Fibroblast of skin of right quadriceps (primary cell): ENCODE measurements at regions not wholly inside any gene's neighbourhood (a gene's known extent, or its start where the extent isn't known, plus 50 kb on each side); places are given as distances from the start of the nearest gene placed in this dataset.
"Not testable (repeated sequence)": the region's sequence is repeated elsewhere in the genome, so short reads cannot be mapped to it uniquely, and the experiment has no call there.

Experiments
- DNase-seq: peaks from one replicate; pipeline ENCODE4 v3.0.0-alpha.2; 2013

DNA sequence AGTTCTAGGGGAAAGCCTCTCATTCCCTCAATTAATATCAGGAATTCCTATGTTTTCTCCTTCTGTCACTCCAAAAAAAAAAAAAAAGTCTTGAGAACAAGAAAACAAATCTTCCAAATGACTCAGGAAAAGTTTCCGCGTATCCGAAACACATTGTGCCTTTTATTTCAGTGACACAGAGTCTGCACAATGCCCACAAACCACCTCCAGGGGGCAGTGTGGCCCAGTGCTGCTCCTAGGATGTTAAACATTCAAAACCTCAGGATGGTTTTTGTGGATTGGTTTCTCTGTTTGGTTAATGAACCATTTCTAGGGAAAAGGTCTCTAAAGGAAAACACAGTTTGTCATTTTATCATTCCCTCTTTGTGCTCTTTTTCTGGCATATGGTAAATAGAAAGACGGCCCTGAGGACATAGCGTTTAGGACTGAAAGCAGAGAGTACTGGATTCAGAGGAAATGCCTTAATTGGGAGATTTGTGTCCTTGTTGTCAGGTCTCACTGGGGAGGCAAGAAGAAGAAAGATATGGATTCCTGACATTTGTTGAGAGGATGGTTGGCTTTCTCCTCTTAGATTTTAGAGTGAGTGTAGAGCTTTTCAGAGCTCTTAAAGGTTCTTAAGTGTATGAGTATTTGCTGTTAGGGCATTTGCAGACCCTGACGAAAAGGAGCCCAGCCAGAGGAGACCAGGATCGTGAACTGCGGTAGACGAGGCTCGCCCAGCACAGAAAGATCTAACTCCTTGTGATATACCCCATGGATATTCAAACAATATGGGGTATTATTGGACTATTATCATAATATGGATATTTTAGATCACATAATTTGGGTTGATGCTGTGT is 65.7 kb upstream of the MAP9 start:
- DNase-seq, result peak; percentile 77

DNA sequence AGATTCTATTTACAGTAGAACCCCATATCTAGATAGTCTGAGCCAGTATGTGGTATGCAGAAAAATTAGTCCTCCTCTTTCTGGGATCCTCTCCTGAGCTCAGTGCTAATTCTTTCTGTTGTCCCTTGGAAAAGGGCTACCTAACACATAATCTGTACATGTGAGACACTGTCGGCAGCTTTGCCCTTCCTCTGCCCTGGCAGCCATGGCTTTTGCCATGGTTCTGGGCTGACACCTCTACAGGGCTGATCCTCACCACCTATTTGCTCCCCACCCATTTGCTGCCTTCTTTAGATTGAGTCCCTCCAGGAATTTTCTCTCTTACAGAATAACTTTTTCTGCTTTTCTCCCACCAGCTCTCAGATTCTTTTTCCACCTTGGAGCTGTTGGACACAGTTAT is 64.7 kb upstream of the MAP9 start:
- no peak for DNase-seq

DNA sequence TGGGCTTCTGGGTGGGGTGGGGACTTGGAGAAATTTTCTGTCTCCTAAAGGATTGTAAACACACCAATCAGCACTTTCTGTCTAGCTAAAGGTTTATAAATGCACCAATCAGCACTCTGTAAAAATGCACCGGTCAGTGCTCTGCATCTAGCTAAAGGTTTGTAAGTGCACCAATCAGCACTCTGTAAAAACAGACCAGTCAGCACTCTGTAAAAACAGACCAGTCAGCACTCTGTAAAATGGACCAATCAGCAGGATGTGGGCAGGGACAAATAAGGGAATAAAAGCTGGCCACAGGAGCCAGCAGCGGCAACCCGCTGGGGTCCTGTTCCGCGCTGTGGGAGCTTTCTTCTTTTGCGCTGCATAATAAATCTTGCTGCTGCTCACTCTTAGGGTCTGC is 63.0 kb upstream of the MAP9 start:
- not testable (repeated sequence) for DNase-seq

DNA sequence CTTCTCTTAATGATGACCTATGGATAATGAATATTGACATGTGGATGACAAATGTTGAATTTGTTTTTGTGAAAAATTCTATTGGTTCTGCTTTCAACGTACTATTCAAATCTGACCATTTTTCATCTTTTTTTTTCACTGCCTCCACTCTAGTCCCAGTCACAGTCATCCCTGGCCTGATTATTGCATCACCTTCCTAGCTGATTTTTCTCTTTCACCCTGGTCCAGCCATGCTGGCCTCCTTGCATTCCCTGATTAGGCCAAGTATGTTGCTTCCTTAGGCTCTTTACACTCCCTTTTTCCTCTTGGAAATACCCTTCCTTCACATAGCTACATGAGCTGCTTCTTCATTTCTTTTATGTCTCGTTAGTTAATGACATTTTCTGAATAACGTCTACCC is 58.1 kb upstream of the MAP9 start:
- DNase-seq, result no peak

DNA sequence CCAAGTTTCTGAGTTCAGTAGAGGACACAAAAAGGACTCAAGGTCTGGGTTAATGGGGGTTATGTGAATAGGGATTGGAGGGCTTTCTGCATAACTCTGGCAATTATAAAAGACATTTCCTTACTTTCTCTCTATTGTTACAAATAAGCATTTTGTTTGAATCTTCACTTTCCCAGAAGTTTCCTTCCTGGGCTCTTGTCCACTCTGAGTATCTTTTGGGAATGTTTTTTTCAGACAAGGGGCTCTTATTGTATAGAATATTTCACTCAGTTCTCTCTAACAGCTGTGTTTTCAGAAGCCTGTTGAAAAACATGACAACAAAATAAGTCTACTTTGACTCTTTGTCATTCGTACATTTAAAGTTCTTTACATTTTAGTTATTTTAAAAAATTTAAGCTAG is 57.6 kb upstream of the MAP9 start:
- DNase-seq, result no peak

DNA sequence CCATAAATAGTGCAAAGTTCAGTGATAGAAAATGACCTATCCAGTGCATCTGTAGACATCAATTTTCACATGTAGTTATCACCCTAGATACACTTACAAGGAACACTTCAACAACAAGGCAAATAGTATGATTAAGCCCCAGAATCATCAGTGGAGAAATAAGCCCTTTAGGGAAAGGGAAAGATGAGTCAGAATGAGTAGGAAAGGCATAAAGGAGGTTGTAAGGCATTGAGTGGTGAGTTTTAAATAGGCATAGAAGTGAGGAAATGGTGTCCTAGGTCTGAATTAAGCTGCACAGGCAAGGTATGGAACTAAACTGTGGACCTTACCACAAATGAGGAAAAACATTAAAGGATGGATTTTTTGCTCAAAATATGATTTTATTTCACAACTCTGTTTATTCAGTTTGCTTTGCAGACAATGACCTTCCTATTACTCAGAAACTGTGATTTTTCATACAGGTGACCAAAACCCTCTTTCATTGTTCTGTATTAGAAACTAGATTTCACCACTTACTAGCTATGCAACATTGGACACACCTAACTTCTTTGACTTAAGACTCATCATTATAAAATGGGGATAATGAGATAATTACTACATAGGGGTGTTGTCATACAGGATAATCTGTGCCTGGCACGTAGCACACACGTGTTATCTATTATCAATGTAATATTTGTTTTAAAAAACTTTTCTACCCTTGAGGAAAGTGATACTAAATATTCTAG is 57.0 kb upstream of the MAP9 start:
- peak; percentile 61 for DNase-seq

DNA sequence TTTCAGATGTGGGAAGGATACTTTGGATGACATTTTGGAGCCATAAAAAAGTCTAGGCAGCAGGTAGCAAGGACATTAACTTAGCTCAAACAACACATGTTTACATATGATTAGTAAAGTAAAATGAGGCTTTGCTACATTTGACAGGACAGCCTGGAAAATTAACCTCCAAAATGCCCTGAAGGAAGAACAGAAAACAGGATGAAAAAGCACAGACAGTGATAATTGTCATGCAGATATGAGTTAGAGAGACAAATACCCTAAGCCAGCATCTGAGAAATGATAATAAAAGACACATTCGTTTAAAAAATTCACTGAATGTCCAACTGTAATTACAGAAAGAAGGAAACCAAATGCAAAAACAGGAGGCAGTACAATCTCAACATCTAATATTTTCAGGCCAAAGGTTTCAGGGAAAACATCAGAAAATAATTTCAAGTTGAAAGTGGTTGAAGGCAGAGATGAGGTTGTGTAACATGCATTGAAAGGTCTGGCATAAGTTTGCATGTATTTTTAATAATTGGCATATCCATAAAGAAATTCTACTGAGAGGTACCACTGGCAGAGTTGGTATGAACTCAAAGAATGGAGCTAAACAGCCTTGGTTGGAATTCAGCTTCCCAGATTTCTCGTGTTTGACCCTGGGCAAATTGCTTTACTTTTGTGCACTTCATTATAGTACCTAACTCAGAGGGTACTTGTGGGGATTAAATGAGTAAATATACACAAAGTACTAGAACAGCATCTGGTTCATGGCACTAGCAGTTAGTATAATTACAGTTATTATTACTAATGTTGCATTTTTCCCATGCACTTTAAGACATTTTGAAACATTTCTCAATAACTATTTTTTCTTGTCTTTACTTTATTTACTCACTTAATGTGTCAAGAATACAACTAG is 54.4 kb upstream of the MAP9 start:
- DNase-seq, result no peak

DNA sequence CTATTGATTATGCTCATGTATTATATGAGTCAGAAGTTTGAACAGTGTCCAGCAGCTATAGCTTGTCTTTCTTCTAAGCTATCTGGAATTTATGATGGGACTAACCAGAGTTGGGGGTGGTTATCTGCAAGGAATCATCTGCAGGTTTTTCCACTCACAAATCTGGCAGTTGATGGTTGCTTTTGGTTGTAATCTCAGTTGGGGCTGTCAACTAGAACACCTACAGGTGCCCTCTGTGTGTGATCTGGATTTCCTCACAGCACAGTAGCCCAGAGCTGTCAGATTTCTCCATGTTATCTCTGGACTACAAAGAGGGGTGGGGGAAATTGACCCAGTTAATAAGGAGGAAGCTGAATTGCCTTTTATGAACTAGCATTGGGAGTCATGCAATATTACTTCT is 51.4 kb upstream of the MAP9 start:
- no peak for DNase-seq

DNA sequence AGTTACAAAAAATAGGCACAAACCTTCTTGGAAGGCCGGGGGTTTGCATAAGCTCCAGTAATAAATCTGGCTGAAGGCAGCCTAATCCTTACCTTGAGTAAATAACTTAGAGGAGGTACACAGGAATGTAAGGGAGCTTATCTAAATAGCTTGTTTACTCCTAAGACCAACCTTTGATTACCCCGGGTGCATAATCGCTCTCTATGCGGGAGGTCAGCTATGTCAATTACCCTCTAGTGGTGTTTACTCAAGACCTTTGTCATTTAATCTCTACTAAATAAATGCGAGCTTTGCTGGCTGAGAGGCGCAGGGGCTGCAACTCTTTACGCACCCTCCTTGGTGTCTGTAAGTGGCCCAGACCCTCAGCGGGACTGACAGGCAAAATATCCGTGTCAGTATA is 50.2 kb upstream of the MAP9 start:
- no peak for DNase-seq
